HEK293T (cell line): ENCODE measurements at regions not wholly inside any gene's neighbourhood (a gene's known extent, or its start where the extent isn't known, plus 50 kb on each side); places are given as distances from the start of the nearest gene placed in this dataset.

Experiments used
- CTCF ChIA-PET: fragments of 350-600 bp; formaldehyde crosslinking; extraction: SDS; loops from one replicate; lab custom pipeline; 2021; ENCODE audit warnings: antibody characterized with exemption, inconsistent platforms; lab: Yijun Ruan, JAX
- POLR2A ChIA-PET: fragments of 350-600 bp; formaldehyde crosslinking; extraction: SDS; loops from one replicate; lab custom pipeline; 2020; ENCODE audit warnings: antibody characterized with exemption, inconsistent platforms; lab: Yijun Ruan, JAX
- DNase-seq: peaks from one replicate; pipeline ENCODE4 v3.0.0; 2012; ENCODE audit warnings: mixed read lengths; ENCODE audit errors: extremely low spot score
- ARNT ChIP-seq: fragments of 450-650 bp; IDR thresholded peaks from 2 replicates; pipeline ENCODE4 v1.6.1; 2017; ENCODE audit warnings: mild to moderate bottlenecking
- BHLHE40 ChIP-seq: fragments of 450-650 bp; IDR thresholded peaks from 2 replicates; pipeline ENCODE4 v1.6.1; 2016; ENCODE audit warnings: mild to moderate bottlenecking, moderate library complexity, borderline replicate concordance
- CTBP1 ChIP-seq: fragments of 450-650 bp; IDR thresholded peaks from 2 replicates; pipeline ENCODE4 v1.6.1; 2016; ENCODE audit warnings: borderline replicate concordance
- ELF4 ChIP-seq: fragments of 450-650 bp; IDR thresholded peaks from 2 replicates; pipeline ENCODE4 v1.6.1; 2017; ENCODE audit warnings: antibody characterized with exemption
- FOXA1 ChIP-seq: fragments of 450-650 bp; IDR thresholded peaks from 2 replicates; pipeline ENCODE4 v1.6.1; 2016; ENCODE audit warnings: mild to moderate bottlenecking
- FOXK2 ChIP-seq: fragments of 450-650 bp; IDR thresholded peaks from 2 replicates; pipeline ENCODE4 v1.6.1; 2016; ENCODE audit warnings: mild to moderate bottlenecking
- FOXM1 ChIP-seq: fragments of 450-650 bp; IDR thresholded peaks from 2 replicates; pipeline ENCODE4 v1.6.1; 2017; ENCODE audit warnings: mild to moderate bottlenecking, borderline replicate concordance
- HDGF ChIP-seq: fragments of 450-650 bp; IDR thresholded peaks from 2 replicates; pipeline ENCODE4 v1.6.1; 2017; ENCODE audit warnings: antibody characterized with exemption, borderline replicate concordance
- L3MBTL2 ChIP-seq: fragments of 450-650 bp; conservative IDR thresholded peaks from 2 replicates; pipeline ENCODE4 v1.6.1; 2016; ENCODE audit warnings: mild to moderate bottlenecking
- LEF1 ChIP-seq: fragments of 450-650 bp; IDR thresholded peaks from 2 replicates; pipeline ENCODE4 v1.6.1; 2017; ENCODE audit warnings: mild to moderate bottlenecking, borderline replicate concordance
- NFRKB ChIP-seq: fragments of 450-650 bp; IDR thresholded peaks from 2 replicates; pipeline ENCODE4 v1.6.1; 2016; ENCODE audit warnings: mild to moderate bottlenecking, moderate library complexity
- PKNOX1 ChIP-seq: fragments of 450-650 bp; IDR thresholded peaks from 2 replicates; pipeline ENCODE4 v1.6.1; 2016
- SP1 ChIP-seq: fragments of 450-650 bp; IDR thresholded peaks from 2 replicates; pipeline ENCODE4 v1.6.1; 2017
- SUZ12 ChIP-seq: fragments of 450-650 bp; IDR thresholded peaks from 2 replicates; pipeline ENCODE4 v1.6.1; 2016; ENCODE audit warnings: mild to moderate bottlenecking
- TARDBP ChIP-seq: fragments of 450-650 bp; IDR thresholded peaks from 2 replicates; pipeline ENCODE4 v1.6.1; 2016
- ZNF384 ChIP-seq: fragments of 450-650 bp; IDR thresholded peaks from 2 replicates; pipeline ENCODE4 v1.6.1; 2016

GRCh38 chr6:33909737-33910136 lies 105.9 kb upstream of the MLN start:
- TF ChIP-seq SUZ12 (no peak), ARNT (no peak)
- no peak for DNase-seq
- ChIA-PET POLR2A (no interaction called here), CTCF (no interaction called here)

- POLR2A ChIA-PET, result no interaction called here
- no peak for DNase-seq
- TF ChIP-seq HDGF (no peak), FOXM1 (no peak), CTBP1 (no peak), FOXK2 (no peak), FOXA1 (no peak), L3MBTL2 (no peak), SP1 (no peak), NFRKB (no peak), LEF1 (no peak), ZNF384 (no peak), ARNT (no peak), BHLHE40 (no peak), ELF4 (no peak), TARDBP (no peak), SUZ12 (no peak), PKNOX1 (no peak)
- CTCF ChIA-PET, result no interaction called here
Observed at GRCh38 chr6:33908025-33908424, 104.2 kb upstream of the MLN start.

GRCh38 chr6:33907227-33907626 lies 103.4 kb upstream of the MLN start:
- TF ChIP-seq ARNT (no peak), L3MBTL2 (no peak), SUZ12 (no peak), BHLHE40 (no peak), LEF1 (no peak), FOXM1 (no peak), TARDBP (no peak), PKNOX1 (no peak), HDGF (no peak), ZNF384 (no peak), SP1 (no peak), CTBP1 (no peak), FOXK2 (no peak)
- ChIA-PET POLR2A (interaction anchor here (0.7 kb wide), 1 partner anchor 10 kb away, joined by 3 read pairs; no protein-coding TSS in a partner anchor), CTCF (no interaction called here)
- no peak for DNase-seq

- ChIA-PET CTCF (no interaction called here), POLR2A (no interaction called here)
- TF ChIP-seq FOXA1 (no peak), BHLHE40 (no peak), FOXM1 (no peak), CTBP1 (no peak), ELF4 (no peak), HDGF (no peak), TARDBP (no peak), PKNOX1 (no peak), SP1 (no peak), FOXK2 (no peak), ARNT (no peak), NFRKB (no peak), LEF1 (no peak)
- no peak for DNase-seq
Observed at GRCh38 chr6:33906439-33906838, 102.6 kb upstream of the MLN start.

GRCh38 chr6:33905071-33905609 lies 101.3 kb upstream of the MLN start:
- TF ChIP-seq LEF1 (no peak), NFRKB (no peak), TARDBP (no peak), ARNT (no peak), HDGF (no peak), SUZ12 (no peak), FOXA1 (no peak), SP1 (no peak), FOXM1 (no peak), ZNF384 (no peak)
- POLR2A ChIA-PET, result no interaction called here
- CTCF ChIA-PET, result no interaction called here
- no peak for DNase-seq

- TF ChIP-seq FOXK2 (no peak), BHLHE40 (no peak), ELF4 (no peak), ARNT (no peak), NFRKB (no peak), PKNOX1 (no peak), FOXA1 (no peak), ZNF384 (no peak), L3MBTL2 (no peak), SUZ12 (no peak), FOXM1 (no peak), SP1 (no peak), LEF1 (no peak), HDGF (no peak)
- DNase-seq, result no peak
- ChIA-PET POLR2A (no interaction called here), CTCF (no interaction called here)
Observed at GRCh38 chr6:33904747-33905065, 100.9 kb upstream of the MLN start.
